Epithelial cell of esophagus (primary cell): ENCODE measurements at regions not wholly inside any gene's neighbourhood (a gene's known extent, or its start where the extent isn't known, plus 50 kb on each side); places are given as distances from the start of the nearest gene placed in this dataset.
A peak's percentile ranks its signal among the peaks of the same experiment; 100 is the strongest.

Source experiments
- DNase-seq: peaks from one replicate; pipeline ENCODE4 v3.0.0; 2010; ENCODE audit warnings: low read depth
- H3K4me3 ChIP-seq: 2 replicates; pipeline ENCODE4 v1.5.1; 2011; ENCODE audit warnings: mild to moderate bottlenecking, low read length, control low read depth
- CTCF ChIP-seq: IDR thresholded peaks from 2 replicates; pipeline ENCODE4 v1.5.1; 2011; ENCODE audit warnings: low read depth, mild to moderate bottlenecking, low read length, control low read depth, inconsistent platforms; ENCODE audit not compliant: insufficient read depth; ENCODE audit errors: missing control alignments

GRCh38 chr16:64627781-64628180 is 494.1 kb downstream of the CDH11 start:
- no peak for DNase-seq
- no peak overlapping the region for H3K4me3 ChIP-seq
- TF ChIP-seq CTCF, result no peak

GRCh38 chr16:64627288-64627687 is 494.6 kb downstream of the CDH11 start:
- no peak overlapping the region for H3K4me3 ChIP-seq
- peak; percentile 3 for DNase-seq
- TF ChIP-seq CTCF, result peak; percentile 9

- H3K4me3 ChIP-seq, result no peak overlapping the region
- no peak for TF ChIP-seq CTCF
- DNase-seq, result peak; percentile 2
Observed at GRCh38 chr16:64626776-64627175, 495.1 kb downstream of the CDH11 start.

GRCh38 chr16:64621616-64622015 is 500.2 kb downstream of the CDH11 start:
- TF ChIP-seq CTCF, result no peak
- H3K4me3 ChIP-seq, result no peak overlapping the region

GRCh38 chr16:64617836-64618476 is 503.9 kb downstream of the CDH11 start:
- H3K4me3 ChIP-seq, result no peak overlapping the region
- TF ChIP-seq CTCF, result no peak
- DNase-seq, result no peak

More at GRCh38 chr16:64621616-64622015, 500.2 kb downstream of the CDH11 start:
- DNase-seq, result no peak

GRCh38 chr16:64615630-64616280 is 506.1 kb downstream of the CDH11 start:
- no peak for TF ChIP-seq CTCF
- DNase-seq, result peak; percentile 8
- no peak overlapping the region for H3K4me3 ChIP-seq

- DNase-seq, result no peak
- TF ChIP-seq CTCF, result no peak
- no peak overlapping the region for H3K4me3 ChIP-seq
Observed at GRCh38 chr16:64596196-64596595, 525.7 kb downstream of the CDH11 start.
